HCT116 (cell line): ENCODE measurements at regions not wholly inside any gene's neighbourhood (a gene's known extent, or its start where the extent isn't known, plus 50 kb on each side); places are given as distances from the start of the nearest gene placed in this dataset.

ENCODE experiments used
- ATAC-seq: fragments of 200-7000 bp; cut with Tn5 transposase; 2 replicates; pipeline ENCODE4 v1.9.1; 2020; ENCODE audit warnings: mild to moderate bottlenecking, moderate library complexity
- BruUV-seq: library from RNA; stranded (reverse); fragments of 400-500 nt; replicated peaks from 2 replicates; lab custom pipeline; 2021; lab: Mats Ljungman, UMichigan
- CTCF ChIA-PET: fragments of 300-600 bp; sonication (Branson Sonifier 250); formaldehyde crosslinking; loops from one replicate; lab custom pipeline; 2021; ENCODE audit warnings: antibody characterized with exemption; lab: Charles Lee
- POLR2A ChIA-PET: fragments of 300-600, 350-600 bp; sonication (Branson Sonifier 250); formaldehyde crosslinking; loops from one replicate; lab custom pipeline; 2021; ENCODE audit warnings: antibody characterized with exemption; lab: Charles Lee
- RAD21 ChIA-PET, 2 experiments: fragments of 300-600 bp; sonication (Branson Sonifier 250); formaldehyde crosslinking; loops; one replicate each; lab custom pipeline; 2023; ENCODE audit warnings: low total read pairs in 2 of 2; ENCODE audit not compliant: uncharacterized antibody in 2 of 2, unreplicated experiment in 2 of 2, low non-redundant PET in 1 of 2; lab: Charles Lee
- DNase-seq: peaks from one replicate; pipeline ENCODE4 v3.0.0-alpha.2; 2010; ENCODE audit warnings: low read depth, low spot score
- H2AFZ ChIP-seq: fragments of 200-600 bp; shearing (Covaris generic), sonication (generic); 2 replicates; pipeline ENCODE4 v1.6.1; 2017; ENCODE audit warnings: low read depth, mixed run types, mixed read lengths, antibody characterized with exemption, low read length; ENCODE audit not compliant: poor library complexity, severe bottlenecking
- H3K27ac ChIP-seq: 2 replicates; pipeline ENCODE4 v1.5.1; 2012; ENCODE audit warnings: low read depth, low read length
- H3K27me3 ChIP-seq: fragments of 200-600 bp; sonication (generic); 2 replicates; pipeline ENCODE4 v1.6.1; 2016; ENCODE audit warnings: mixed run types, low read length, mixed read lengths; ENCODE audit not compliant: insufficient read depth
- H3K36me3 ChIP-seq, 2 experiments: fragments of 200-500 bp in 1 of 2; fragments of 200-600 bp in 1 of 2; sonication (Bioruptor generic) in 1 of 2; sonication (generic) in 1 of 2; 2 replicates each; pipeline versions ENCODE4 v1.5.1 to v1.6.1; 2014 to 2016; ENCODE audit warnings: low read length in 2 of 2, inconsistent platforms in 1 of 2, mixed read lengths in 1 of 2, mixed run types in 1 of 2; ENCODE audit not compliant: insufficient read depth in 2 of 2, control insufficient read depth in 1 of 2
- H3K4me1 ChIP-seq, 2 experiments: fragments of 200-600 bp in 1 of 2; sonication (generic) in 1 of 2; 2 replicates each; pipeline versions ENCODE4 v1.5.1 to v1.6.1; 2012 to 2017; ENCODE audit warnings: low read length in 2 of 2, inconsistent platforms in 1 of 2, mild to moderate bottlenecking in 1 of 2, mixed read lengths in 1 of 2, mixed run types in 1 of 2, moderate library complexity in 1 of 2; ENCODE audit not compliant: insufficient read depth in 2 of 2, control insufficient read depth in 1 of 2
- H3K4me2 ChIP-seq: fragments of 200-600 bp; sonication (generic); 2 replicates; pipeline ENCODE4 v1.6.1; 2017; ENCODE audit warnings: mixed run types, low read length, mixed read lengths
- H3K4me3 ChIP-seq, 2 experiments: fragments of 200-600 bp in 1 of 2; sonication (generic) in 1 of 2; replicated peaks in 1 of 2; 2 replicates each; pipeline ENCODE4 v1.5.1; 2011 to 2016; ENCODE audit warnings: low read length in 2 of 2, control low read depth in 1 of 2, low read depth in 1 of 2, mild to moderate bottlenecking in 1 of 2, mixed read lengths in 1 of 2, mixed run types in 1 of 2
- H3K79me2 ChIP-seq: fragments of 200-600 bp; sonication (generic); 2 replicates; pipeline ENCODE4 v1.6.1; 2017; ENCODE audit warnings: mild to moderate bottlenecking, mixed run types, low read length, moderate library complexity, mixed read lengths; ENCODE audit not compliant: insufficient read depth
- H3K9ac ChIP-seq: fragments of 200-600 bp; sonication (generic); 2 replicates; pipeline ENCODE4 v1.6.1; 2016; ENCODE audit warnings: low read length, mixed read lengths
- H3K9me2 ChIP-seq: fragments of 200-600 bp; sonication (generic), shearing (Covaris generic); 2 replicates; pipeline ENCODE4 v1.6.1; 2017; ENCODE audit warnings: mixed run types, mild to moderate bottlenecking, moderate library complexity; ENCODE audit not compliant: insufficient read depth
- H3K9me3 ChIP-seq, 2 experiments: fragments of 200-500 bp in 1 of 2; fragments of 200-600 bp in 1 of 2; sonication (Bioruptor generic) in 1 of 2; sonication (generic) in 1 of 2; 2 replicates each; pipeline ENCODE4 v1.6.1; 2014 to 2017; ENCODE audit warnings: low read length in 2 of 2, mixed read lengths in 2 of 2, inconsistent platforms in 1 of 2, low read depth in 1 of 2, mild to moderate bottlenecking in 1 of 2, mixed run types in 1 of 2, moderate library complexity in 1 of 2; ENCODE audit not compliant: control insufficient read depth in 1 of 2, insufficient read depth in 1 of 2
- H4K20me1 ChIP-seq: fragments of 200-600 bp; sonication (generic), shearing (Covaris generic); 2 replicates; pipeline ENCODE4 v1.6.1; 2017; ENCODE audit warnings: mixed run types, mild to moderate bottlenecking, moderate library complexity; ENCODE audit not compliant: insufficient read depth
- CBX3 ChIP-seq: IDR thresholded peaks from 2 replicates; pipeline ENCODE4 v1.6.1; 2012; ENCODE audit warnings: low read depth
- EZH2 ChIP-seq: fragments of 200-600 bp; sonication (generic); IDR thresholded peaks from 2 replicates; pipeline ENCODE4 v1.6.1; 2017; ENCODE audit warnings: antibody characterized with exemption, mixed run types
- POLR2A ChIP-seq: IDR thresholded peaks from 2 replicates; pipeline ENCODE4 v1.7.0; 2011; ENCODE audit warnings: borderline replicate concordance; ENCODE audit not compliant: insufficient read depth, insufficient read length; ENCODE audit errors: extremely low read depth
- POLR2AphosphoS5 ChIP-seq: IDR thresholded peaks from 2 replicates; pipeline ENCODE4 v1.6.1; 2011; ENCODE audit warnings: mild to moderate bottlenecking, low read depth, low read length, moderate library complexity
- ZFX ChIP-seq: fragments of 450-650 bp; IDR thresholded peaks from 2 replicates; pipeline ENCODE4 v1.6.1; 2017
- intact Hi-C: fragments of 100-400 bp; cut with micrococcal nuclease; formaldehyde crosslinking; loops from 2 replicates; pipeline ENCODE4 v1.10.0; 2022
- TF ChIP-seq, protein P1 (sequence below), 3 experiments: fragments of 200-600 bp in 1 of 3; sonication (generic) in 1 of 3; IDR thresholded peaks in 2 of 3; conservative IDR thresholded peaks in 1 of 3; 2 replicates each; pipeline ENCODE4 v1.5.1; 2012 to 2017; ENCODE audit warnings: low read depth in 2 of 3, low read length in 2 of 3, antibody characterized with exemption in 1 of 3, borderline replicate concordance in 1 of 3, control low read depth in 1 of 3, mild to moderate bottlenecking in 1 of 3, mixed read lengths in 1 of 3, mixed run types in 1 of 3, moderate library complexity in 1 of 3; ENCODE audit not compliant: insufficient read depth in 1 of 3

GRCh38 chr2:41543726-41544125, 504.1 kb upstream of the PKDCC start:
- TF ChIP-seq CBX3 (no peak), POLR2AphosphoS5 (no peak), EZH2 (no peak), POLR2A (no peak)
- TF ChIP-seq, protein P1, sequence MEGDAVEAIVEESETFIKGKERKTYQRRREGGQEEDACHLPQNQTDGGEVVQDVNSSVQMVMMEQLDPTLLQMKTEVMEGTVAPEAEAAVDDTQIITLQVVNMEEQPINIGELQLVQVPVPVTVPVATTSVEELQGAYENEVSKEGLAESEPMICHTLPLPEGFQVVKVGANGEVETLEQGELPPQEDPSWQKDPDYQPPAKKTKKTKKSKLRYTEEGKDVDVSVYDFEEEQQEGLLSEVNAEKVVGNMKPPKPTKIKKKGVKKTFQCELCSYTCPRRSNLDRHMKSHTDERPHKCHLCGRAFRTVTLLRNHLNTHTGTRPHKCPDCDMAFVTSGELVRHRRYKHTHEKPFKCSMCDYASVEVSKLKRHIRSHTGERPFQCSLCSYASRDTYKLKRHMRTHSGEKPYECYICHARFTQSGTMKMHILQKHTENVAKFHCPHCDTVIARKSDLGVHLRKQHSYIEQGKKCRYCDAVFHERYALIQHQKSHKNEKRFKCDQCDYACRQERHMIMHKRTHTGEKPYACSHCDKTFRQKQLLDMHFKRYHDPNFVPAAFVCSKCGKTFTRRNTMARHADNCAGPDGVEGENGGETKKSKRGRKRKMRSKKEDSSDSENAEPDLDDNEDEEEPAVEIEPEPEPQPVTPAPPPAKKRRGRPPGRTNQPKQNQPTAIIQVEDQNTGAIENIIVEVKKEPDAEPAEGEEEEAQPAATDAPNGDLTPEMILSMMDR (IDR thresholded peaks at IDR 0.05 in 2 of 3, conservative IDR thresholded peaks at IDR 0.05 in 1 of 3; ENCODE audit: borderline replicate concordance in 1 of 3, insufficient read depth in 1 of 3, low read depth in 2 of 3, low read length in 2 of 3): no peak
- ChIA-PET CTCF (no interaction called here), POLR2A (no interaction called here)

GRCh38 chr2:41544709-41545108, 503.1 kb upstream of the PKDCC start:
- Histone ChIP-seq H3K79me2 (no peaks in the 10 kb centered on the region), H3K27ac (no peak overlapping the region), H3K9ac (no peak overlapping the region), H3K36me3 (no peaks in the 10 kb centered on the region), H2AFZ (no peak overlapping the region), H4K20me1 (no peaks in the 10 kb centered on the region), H3K4me3 (no peak overlapping the region), H3K4me1 (no peaks in the 10 kb centered on the region), H3K9me3 (no peaks in the 10 kb centered on the region), H3K9me2 (no peaks in the 10 kb centered on the region), H3K27me3 (no peaks in the 10 kb centered on the region), H3K4me2 (no peak overlapping the region)
- intact Hi-C loops: no loop called here
- ChIA-PET POLR2A (no interaction called here), RAD21 (no interaction called here), CTCF (no interaction called here)
- ATAC-seq (no peak), DNase-seq (no peak)
- BruUV-seq: no TSS peak
- no peak for TF ChIP-seq ZFX
- TF ChIP-seq CBX3: no peak

More at GRCh38 chr2:41543726-41544125, 504.1 kb upstream of the PKDCC start:
- Histone ChIP-seq H3K79me2 (no peaks in the 10 kb centered on the region), H3K27me3 (no peaks in the 10 kb centered on the region), H3K9me3 (no peaks in the 10 kb centered on the region), H4K20me1 (no peaks in the 10 kb centered on the region), H3K9ac (no peak overlapping the region), H3K4me3 (no peak overlapping the region), H3K4me1 (no peaks in the 10 kb centered on the region), H2AFZ (no peak overlapping the region), H3K36me3 (no peaks in the 10 kb centered on the region), H3K27ac (no peak overlapping the region), H3K4me2 (no peak overlapping the region), H3K9me2 (no peaks in the 10 kb centered on the region)
- intact Hi-C loops: no loop called here
- no TSS peak for BruUV-seq
- DNase-seq (no peak), ATAC-seq (no peak)
- RAD21 ChIA-PET: no interaction called here
